ENCODE measurements at regions not wholly inside any gene's neighbourhood (a gene's known extent, or its start where the extent isn't known, plus 50 kb on each side); places are given as distances from the start of the nearest gene placed in this dataset.
"Not testable (repeated sequence)": the region's sequence is repeated elsewhere in the genome, so short reads cannot be mapped to it uniquely, and the experiment has no call there.

GRCh38 chr14:83919675-83920074 lies 1610.3 kb upstream of the FLRT2 start:
- H3K79me1 ChIP-seq (ENCODE audit: low read length); H4K8ac ChIP-seq (ENCODE audit: low read depth, low read length); H4K12ac ChIP-seq (ENCODE audit: low read depth, low read length): not testable (repeated sequence)

GRCh38 chr14:83923842-83924241 lies 1606.1 kb upstream of the FLRT2 start:
- Histone ChIP-seq H2BK12ac (ENCODE audit: low read length) (no peak overlapping the region), H3K18ac (ENCODE audit: low read length) (no peak overlapping the region), H3K79me2 (ENCODE audit: control insufficient read depth, insufficient read depth, low read length, poor library complexity) (no peaks in the 10 kb centered on the region), H2AFZ (ENCODE audit: insufficient read depth, low read length, poor library complexity) (no peak overlapping the region), H4K8ac (ENCODE audit: low read depth, low read length) (no peak overlapping the region), H3K4me1 (ENCODE audit: control insufficient read depth in 1 of 2, insufficient read depth in 2 of 2, low read length in 2 of 2) (no peaks in the 10 kb centered on the region), H2AK5ac (ENCODE audit: low read length) (no peak overlapping the region), H2BK5ac (ENCODE audit: low read depth, low read length, poor library complexity) (no peak overlapping the region), H3K4me2 (ENCODE audit: low read length) (no peak overlapping the region), H3K36me3 (ENCODE audit: control insufficient read depth in 1 of 2, insufficient read depth in 2 of 2, low read length in 2 of 2) (no peaks in the 10 kb centered on the region), H3K27me3 (ENCODE audit: insufficient read depth, low read length) (no peaks in the 10 kb centered on the region), H3K9ac (ENCODE audit: low read length) (no peak overlapping the region), H3K23ac (ENCODE audit: low read length) (no peak overlapping the region), H3K79me1 (ENCODE audit: low read length) (no peaks in the 10 kb centered on the region), H3K27ac (ENCODE audit: low read depth, low read length) (no peak overlapping the region), H3K4me3 (ENCODE audit: low read depth, low read length) (no peak overlapping the region), H3K9me3 (ENCODE audit: insufficient read depth, low read depth, low read length) (peaks cover 5% of the 10 kb centered on the region), H4K91ac (ENCODE audit: low read depth, low read length) (no peak overlapping the region), H4K12ac (ENCODE audit: low read depth, low read length) (no peak overlapping the region), H3K14ac (ENCODE audit: low read length) (no peak overlapping the region), H3K4ac (ENCODE audit: low read depth, low read length) (no peak overlapping the region), H2BK120ac (ENCODE audit: insufficient read depth, low read length, poor library complexity) (no peak overlapping the region)
- no CpG with 5 or more reads among the region's 4 CpGs for WGBS (ENCODE audit: extremely low coverage, insufficient coverage, insufficient read length)
- no peak for DNase-seq

More at GRCh38 chr14:83919675-83920074, 1610.3 kb upstream of the FLRT2 start:
- H3K23ac ChIP-seq (ENCODE audit: low read length); DNase-seq; H3K9me3 ChIP-seq (ENCODE audit: insufficient read depth, low read depth, low read length); H3K14ac ChIP-seq (ENCODE audit: low read length); H3K18ac ChIP-seq (ENCODE audit: low read length); H3K27me3 ChIP-seq (ENCODE audit: insufficient read depth, low read length); H3K4ac ChIP-seq (ENCODE audit: low read depth, low read length); H2AFZ ChIP-seq (ENCODE audit: insufficient read depth, low read length, poor library complexity); H2BK12ac ChIP-seq (ENCODE audit: low read length); H3K9ac ChIP-seq (ENCODE audit: low read length); H2AK5ac ChIP-seq (ENCODE audit: low read length); H2BK120ac ChIP-seq (ENCODE audit: insufficient read depth, low read length, poor library complexity); H3K4me2 ChIP-seq (ENCODE audit: low read length); H3K36me3 ChIP-seq (ENCODE audit: control insufficient read depth in 1 of 2, insufficient read depth in 2 of 2, low read length in 2 of 2); H3K4me3 ChIP-seq (ENCODE audit: low read depth, low read length); H3K79me2 ChIP-seq (ENCODE audit: control insufficient read depth, insufficient read depth, low read length, poor library complexity); H2BK5ac ChIP-seq (ENCODE audit: low read depth, low read length, poor library complexity); H3K4me1 ChIP-seq (ENCODE audit: control insufficient read depth in 1 of 2, insufficient read depth in 2 of 2, low read length in 2 of 2); H3K27ac ChIP-seq (ENCODE audit: low read depth, low read length); H4K91ac ChIP-seq (ENCODE audit: low read depth, low read length): not testable (repeated sequence)
- no CpG with 5 or more reads among the region's 13 CpGs for WGBS (ENCODE audit: extremely low coverage, insufficient coverage, insufficient read length)

- H3K36me3 ChIP-seq (ENCODE audit: control insufficient read depth in 1 of 2, insufficient read depth in 2 of 2, low read length in 2 of 2) = no peaks in the 10 kb centered on the region
- no peak overlapping the region for H2BK12ac ChIP-seq (ENCODE audit: low read length)
- H4K12ac ChIP-seq (ENCODE audit: low read depth, low read length) = peak overlapping the region; percentile 31
- no peak overlapping the region for H2AFZ ChIP-seq (ENCODE audit: insufficient read depth, low read length, poor library complexity)
- H3K79me2 ChIP-seq (ENCODE audit: control insufficient read depth, insufficient read depth, low read length, poor library complexity) = no peaks in the 10 kb centered on the region
- H3K27me3 ChIP-seq (ENCODE audit: insufficient read depth, low read length) = no peaks in the 10 kb centered on the region
- H3K4me3 ChIP-seq (ENCODE audit: low read depth, low read length) = no peak overlapping the region
- H4K91ac ChIP-seq (ENCODE audit: low read depth, low read length) = no peak overlapping the region
- H2BK120ac ChIP-seq (ENCODE audit: insufficient read depth, low read length, poor library complexity) = no peak overlapping the region
- peaks cover 5% of the 10 kb centered on the region for H3K9me3 ChIP-seq (ENCODE audit: insufficient read depth, low read depth, low read length)
- WGBS (ENCODE audit: extremely low coverage, insufficient coverage, insufficient read length) = no CpG with 5 or more reads among the region's 3 CpGs
- H3K23ac ChIP-seq (ENCODE audit: low read length) = no peak overlapping the region
- no peak overlapping the region for H3K4me2 ChIP-seq (ENCODE audit: low read length)
- H4K8ac ChIP-seq (ENCODE audit: low read depth, low read length) = no peak overlapping the region
- H3K4ac ChIP-seq (ENCODE audit: low read depth, low read length) = no peak overlapping the region
- no peak overlapping the region for H3K14ac ChIP-seq (ENCODE audit: low read length)
- H3K4me1 ChIP-seq (ENCODE audit: control insufficient read depth in 1 of 2, insufficient read depth in 2 of 2, low read length in 2 of 2) = no peaks in the 10 kb centered on the region
- H3K9ac ChIP-seq (ENCODE audit: low read length) = no peak overlapping the region
- H2BK5ac ChIP-seq (ENCODE audit: low read depth, low read length, poor library complexity) = no peak overlapping the region
- H3K18ac ChIP-seq (ENCODE audit: low read length) = no peak overlapping the region
- DNase-seq = no peak
- no peak overlapping the region for H3K27ac ChIP-seq (ENCODE audit: low read depth, low read length)
- no peaks in the 10 kb centered on the region for H3K79me1 ChIP-seq (ENCODE audit: low read length)
- H2AK5ac ChIP-seq (ENCODE audit: low read length) = no peak overlapping the region
Measured at GRCh38 chr14:83924259-83924658, 1605.7 kb upstream of the FLRT2 start.

- Histone ChIP-seq H2AFZ (ENCODE audit: insufficient read depth, low read length, poor library complexity) (no peak overlapping the region), H2BK12ac (ENCODE audit: low read length) (no peak overlapping the region), H3K4me3 (ENCODE audit: low read depth, low read length) (no peak overlapping the region), H3K79me1 (ENCODE audit: low read length) (no peaks in the 10 kb centered on the region), H3K27me3 (ENCODE audit: insufficient read depth, low read length) (no peaks in the 10 kb centered on the region), H4K8ac (ENCODE audit: low read depth, low read length) (no peak overlapping the region), H3K4me1 (ENCODE audit: control insufficient read depth in 1 of 2, insufficient read depth in 2 of 2, low read length in 2 of 2) (no peaks in the 10 kb centered on the region), H3K14ac (ENCODE audit: low read length) (no peak overlapping the region), H3K79me2 (ENCODE audit: control insufficient read depth, insufficient read depth, low read length, poor library complexity) (no peaks in the 10 kb centered on the region), H3K4ac (ENCODE audit: low read depth, low read length) (no peak overlapping the region), H3K27ac (ENCODE audit: low read depth, low read length) (no peak overlapping the region), H3K23ac (ENCODE audit: low read length) (no peak overlapping the region), H2BK120ac (ENCODE audit: insufficient read depth, low read length, poor library complexity) (no peak overlapping the region), H3K9ac (ENCODE audit: low read length) (no peak overlapping the region), H2AK5ac (ENCODE audit: low read length) (no peak overlapping the region), H2BK5ac (ENCODE audit: low read depth, low read length, poor library complexity) (no peak overlapping the region), H3K9me3 (ENCODE audit: insufficient read depth, low read depth, low read length) (peaks cover 7% of the 10 kb centered on the region), H3K4me2 (ENCODE audit: low read length) (no peak overlapping the region), H4K12ac (ENCODE audit: low read depth, low read length) (no peak overlapping the region), H4K91ac (ENCODE audit: low read depth, low read length) (no peak overlapping the region), H3K18ac (ENCODE audit: low read length) (no peak overlapping the region), H3K36me3 (ENCODE audit: control insufficient read depth in 1 of 2, insufficient read depth in 2 of 2, low read length in 2 of 2) (peaks cover 3 to 6% of the 10 kb centered on the region in 2 experiments)
- no peak for DNase-seq
- WGBS (ENCODE audit: extremely low coverage, insufficient coverage, insufficient read length) = no CpG with 5 or more reads among the region's 2 CpGs
Measured at GRCh38 chr14:83940253-83940652, 1589.7 kb upstream of the FLRT2 start.
